ENCODE measurements at regions not wholly inside any gene's neighbourhood (a gene's known extent, or its start where the extent isn't known, plus 50 kb on each side); places are given as distances from the start of the nearest gene placed in this dataset.

GRCh38 chr2:176544991-176545956 lies 276.0 kb downstream of the MTX2 start:
- Histone ChIP-seq H3K27ac (ENCODE audit: low read depth, low read length) (no peak overlapping the region), H3K27me3 (ENCODE audit: control insufficient read depth, insufficient read depth, low read length) (no peaks in the 10 kb centered on the region), H3K36me3 (ENCODE audit: control insufficient read depth, insufficient read depth, low read length) (no peaks in the 10 kb centered on the region), H3K4me3 (ENCODE audit: low read depth, low read length) (no peak overlapping the region), H3K9me3 (ENCODE audit: control insufficient read depth, insufficient read depth, low read length) (no peaks in the 10 kb centered on the region), H3K4me1 (ENCODE audit: control insufficient read depth, insufficient read depth, low read length) (no peaks in the 10 kb centered on the region)
- 39% methylated on average over 2 of the region's 4 CpGs for WGBS (ENCODE audit: insufficient coverage)
- DNase-seq (ENCODE audit: low read depth in 4 of 6, low spot score in 6 of 6), result peak in 2 of 6 donors; percentile 60 to 70

GRCh38 chr2:176546550-176546949 lies 277.3 kb downstream of the MTX2 start:
- H3K4me3 ChIP-seq (ENCODE audit: low read depth, low read length), result no peak overlapping the region
- no peaks in the 10 kb centered on the region for H3K9me3 ChIP-seq (ENCODE audit: control insufficient read depth, insufficient read depth, low read length)
- H3K4me1 ChIP-seq (ENCODE audit: control insufficient read depth, insufficient read depth, low read length), result no peaks in the 10 kb centered on the region
- H3K36me3 ChIP-seq (ENCODE audit: control insufficient read depth, insufficient read depth, low read length), result no peaks in the 10 kb centered on the region
- DNase-seq (ENCODE audit: low read depth in 4 of 6, low spot score in 6 of 6), result no peak
- WGBS (ENCODE audit: insufficient coverage), result 80% methylated on average over 3 of the region's 4 CpGs
- no peaks in the 10 kb centered on the region for H3K27me3 ChIP-seq (ENCODE audit: control insufficient read depth, insufficient read depth, low read length)
- H3K27ac ChIP-seq (ENCODE audit: low read depth, low read length), result no peak overlapping the region

- no peaks in the 10 kb centered on the region for H3K9me3 ChIP-seq (ENCODE audit: control insufficient read depth, insufficient read depth, low read length)
- WGBS (ENCODE audit: insufficient coverage), result no CpG with 5 or more reads among the region's 1 CpG
- H3K27me3 ChIP-seq (ENCODE audit: control insufficient read depth, insufficient read depth, low read length), result peaks cover 2% of the 10 kb centered on the region
- no peak overlapping the region for H3K4me3 ChIP-seq (ENCODE audit: low read depth, low read length)
- H3K36me3 ChIP-seq (ENCODE audit: control insufficient read depth, insufficient read depth, low read length), result no peaks in the 10 kb centered on the region
- DNase-seq (ENCODE audit: low read depth in 4 of 6, low spot score in 6 of 6), result no peak
- H3K4me1 ChIP-seq (ENCODE audit: control insufficient read depth, insufficient read depth, low read length), result peaks cover 12% of the 10 kb centered on the region
- peak overlapping the region; percentile 7 for H3K27ac ChIP-seq (ENCODE audit: low read depth, low read length)
Measured at GRCh38 chr2:176552501-176553135, 283.4 kb downstream of the MTX2 start.

GRCh38 chr2:176553685-176554100 lies 284.5 kb downstream of the MTX2 start:
- DNase-seq (ENCODE audit: low read depth in 4 of 6, low spot score in 6 of 6), result peak; percentile 43 to 91 (median 66)
- peak overlapping the region; percentile 54 for H3K4me3 ChIP-seq (ENCODE audit: low read depth, low read length)
- H3K27me3 ChIP-seq (ENCODE audit: control insufficient read depth, insufficient read depth, low read length), result peaks cover 2% of the 10 kb centered on the region
- H3K27ac ChIP-seq (ENCODE audit: low read depth, low read length), result peak overlapping the region; percentile 92
- H3K9me3 ChIP-seq (ENCODE audit: control insufficient read depth, insufficient read depth, low read length), result no peaks in the 10 kb centered on the region
- WGBS (ENCODE audit: insufficient coverage), result 0% methylated on average over 15 of the region's 16 CpGs
- H3K36me3 ChIP-seq (ENCODE audit: control insufficient read depth, insufficient read depth, low read length), result no peaks in the 10 kb centered on the region
- peaks cover 12% of the 10 kb centered on the region for H3K4me1 ChIP-seq (ENCODE audit: control insufficient read depth, insufficient read depth, low read length)

GRCh38 chr2:176554101-176555048 lies 285.1 kb downstream of the MTX2 start:
- Histone ChIP-seq H3K27ac (ENCODE audit: low read depth, low read length) (peak overlapping the region; percentile 92), H3K27me3 (ENCODE audit: control insufficient read depth, insufficient read depth, low read length) (peaks cover 2% of the 10 kb centered on the region), H3K36me3 (ENCODE audit: control insufficient read depth, insufficient read depth, low read length) (no peaks in the 10 kb centered on the region), H3K4me1 (ENCODE audit: control insufficient read depth, insufficient read depth, low read length) (peaks cover 12% of the 10 kb centered on the region), H3K9me3 (ENCODE audit: control insufficient read depth, insufficient read depth, low read length) (no peaks in the 10 kb centered on the region), H3K4me3 (ENCODE audit: low read depth, low read length) (peak overlapping the region; percentile 54)
- DNase-seq (ENCODE audit: low read depth in 4 of 6, low spot score in 6 of 6), result peak; percentile 71 to 97 (median 84)
- WGBS (ENCODE audit: insufficient coverage), result 0% methylated on average over 6 of the region's 17 CpGs

GRCh38 chr2:176555112-176555511 lies 285.9 kb downstream of the MTX2 start:
- no peak overlapping the region for H3K4me3 ChIP-seq (ENCODE audit: low read depth, low read length)
- peaks cover 12% of the 10 kb centered on the region for H3K4me1 ChIP-seq (ENCODE audit: control insufficient read depth, insufficient read depth, low read length)
- DNase-seq (ENCODE audit: low read depth in 4 of 6, low spot score in 6 of 6), result no peak
- H3K36me3 ChIP-seq (ENCODE audit: control insufficient read depth, insufficient read depth, low read length), result no peaks in the 10 kb centered on the region
- H3K9me3 ChIP-seq (ENCODE audit: control insufficient read depth, insufficient read depth, low read length), result no peaks in the 10 kb centered on the region
- H3K27me3 ChIP-seq (ENCODE audit: control insufficient read depth, insufficient read depth, low read length), result peaks cover 2% of the 10 kb centered on the region
- no peak overlapping the region for H3K27ac ChIP-seq (ENCODE audit: low read depth, low read length)
- no CpG with 5 or more reads among the region's 5 CpGs for WGBS (ENCODE audit: insufficient coverage)

GRCh38 chr2:176555781-176556180 lies 286.5 kb downstream of the MTX2 start:
- Histone ChIP-seq H3K4me1 (ENCODE audit: control insufficient read depth, insufficient read depth, low read length) (peaks cover 12% of the 10 kb centered on the region), H3K27me3 (ENCODE audit: control insufficient read depth, insufficient read depth, low read length) (peaks cover 5% of the 10 kb centered on the region), H3K36me3 (ENCODE audit: control insufficient read depth, insufficient read depth, low read length) (no peaks in the 10 kb centered on the region), H3K9me3 (ENCODE audit: control insufficient read depth, insufficient read depth, low read length) (no peaks in the 10 kb centered on the region), H3K27ac (ENCODE audit: low read depth, low read length) (no peak overlapping the region), H3K4me3 (ENCODE audit: low read depth, low read length) (no peak overlapping the region)
- no peak for DNase-seq (ENCODE audit: low read depth in 4 of 6, low spot score in 6 of 6)
- 82% methylated on average over 8 of the region's 13 CpGs for WGBS (ENCODE audit: insufficient coverage)

- Histone ChIP-seq H3K36me3 (ENCODE audit: control insufficient read depth, insufficient read depth, low read length) (no peaks in the 10 kb centered on the region), H3K4me3 (ENCODE audit: low read depth, low read length) (no peak overlapping the region), H3K9me3 (ENCODE audit: control insufficient read depth, insufficient read depth, low read length) (no peaks in the 10 kb centered on the region), H3K27me3 (ENCODE audit: control insufficient read depth, insufficient read depth, low read length) (peaks cover 5% of the 10 kb centered on the region), H3K4me1 (ENCODE audit: control insufficient read depth, insufficient read depth, low read length) (peaks cover 12% of the 10 kb centered on the region), H3K27ac (ENCODE audit: low read depth, low read length) (no peak overlapping the region)
- WGBS (ENCODE audit: insufficient coverage), result 96% methylated on average over 2 of the region's 2 CpGs
- no peak for DNase-seq (ENCODE audit: low read depth in 4 of 6, low spot score in 6 of 6)
Measured at GRCh38 chr2:176556373-176556772, 287.1 kb downstream of the MTX2 start.

- Histone ChIP-seq H3K9me3 (ENCODE audit: control insufficient read depth, insufficient read depth, low read length) (no peaks in the 10 kb centered on the region), H3K4me3 (ENCODE audit: low read depth, low read length) (no peak overlapping the region), H3K27me3 (ENCODE audit: control insufficient read depth, insufficient read depth, low read length) (peaks cover 5% of the 10 kb centered on the region), H3K27ac (ENCODE audit: low read depth, low read length) (no peak overlapping the region), H3K4me1 (ENCODE audit: control insufficient read depth, insufficient read depth, low read length) (peaks cover 10% of the 10 kb centered on the region), H3K36me3 (ENCODE audit: control insufficient read depth, insufficient read depth, low read length) (no peaks in the 10 kb centered on the region)
- no peak for DNase-seq (ENCODE audit: low read depth in 4 of 6, low spot score in 6 of 6)
- no CpG with 5 or more reads among the region's 1 CpG for WGBS (ENCODE audit: insufficient coverage)
Measured at GRCh38 chr2:176557821-176558220, 288.6 kb downstream of the MTX2 start.
